ENCODE measurements at regions not wholly inside any gene's neighbourhood (a gene's known extent, or its start where the extent isn't known, plus 50 kb on each side); places are given as distances from the start of the nearest gene placed in this dataset.

- DNase-seq (ENCODE audit: low read depth in 2 of 2), result no peak
Observed at GRCh38 chr17:17417718-17418181, 59.0 kb upstream of the MED9 start.

- no peak for DNase-seq (ENCODE audit: low read depth in 2 of 2)
Observed at GRCh38 chr17:17419166-17419565, 57.6 kb upstream of the MED9 start.

DNA sequence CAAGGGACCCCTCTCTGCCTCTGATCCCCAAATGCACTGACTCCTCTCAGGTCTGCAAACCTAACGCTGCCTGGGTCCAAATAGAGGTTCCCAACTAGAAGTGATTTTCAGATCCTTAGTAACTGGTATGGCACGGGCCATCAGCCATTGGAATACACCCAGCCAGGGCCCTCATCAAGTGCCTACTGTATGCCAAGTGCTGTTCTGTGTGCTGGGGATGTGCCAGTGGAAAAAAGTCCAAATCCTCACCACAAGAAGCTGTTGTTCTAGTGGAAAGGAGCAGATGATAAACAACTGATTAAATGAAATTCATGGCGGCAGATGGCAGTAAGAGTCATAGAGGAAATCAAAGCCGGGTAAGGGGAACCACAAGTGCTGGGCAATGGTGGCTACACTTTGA lies 57.2 kb upstream of the MED9 start:
- DNase-seq (ENCODE audit: low read depth in 2 of 2), result no peak

- no peak for DNase-seq (ENCODE audit: low read depth in 2 of 2)
Observed at GRCh38 chr17:17420082-17420481, 56.7 kb upstream of the MED9 start.

GRCh38 chr17:17420561-17421269 lies 56.1 kb upstream of the MED9 start:
- no peak for DNase-seq (ENCODE audit: low read depth in 2 of 2)

GRCh38 chr17:17421346-17422216 lies 55.2 kb upstream of the MED9 start:
- DNase-seq (ENCODE audit: low read depth in 2 of 2), result no peak

- no peak for DNase-seq (ENCODE audit: low read depth in 2 of 2)
Observed at GRCh38 chr17:17422217-17422610, 54.6 kb upstream of the MED9 start.

DNA sequence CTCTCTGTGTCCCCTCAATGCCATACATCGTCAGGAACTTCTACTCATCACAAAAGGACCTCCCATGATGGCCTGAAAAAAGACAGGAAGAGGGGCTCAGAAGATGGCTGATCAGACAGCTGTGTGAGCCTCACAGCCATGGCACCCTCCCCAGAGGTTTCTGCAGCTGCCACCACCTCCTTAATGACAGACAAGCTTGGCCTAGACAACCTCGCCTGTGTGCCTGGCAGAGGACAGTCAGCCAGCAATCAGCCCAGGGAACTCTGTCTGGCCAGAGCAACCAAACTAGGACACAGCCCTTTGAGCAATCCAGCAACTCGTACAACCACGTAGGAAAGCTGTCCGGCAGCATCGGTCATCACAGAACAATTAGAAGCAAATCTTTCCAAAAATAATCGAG lies 54.2 kb upstream of the MED9 start:
- DNase-seq (ENCODE audit: low read depth in 2 of 2), result no peak

DNA sequence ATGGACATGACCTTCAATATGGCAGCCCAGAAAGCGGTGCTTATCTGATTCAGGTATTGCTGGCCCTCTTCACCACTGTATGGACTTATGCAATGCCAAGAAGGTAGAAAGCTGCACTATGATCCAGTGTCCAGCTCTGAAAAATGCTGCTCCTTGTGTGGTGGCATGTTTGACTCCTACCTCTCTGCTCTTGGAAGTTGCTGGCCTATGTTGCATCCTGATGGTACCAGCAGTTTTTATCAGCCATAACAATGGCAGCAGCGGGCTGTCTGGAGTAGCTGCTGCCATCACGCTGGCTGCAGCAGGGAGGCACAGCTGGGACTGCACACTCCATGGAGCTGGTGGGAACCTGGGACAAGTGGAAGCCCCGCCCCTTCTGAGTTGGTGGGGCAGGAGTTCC lies 53.1 kb upstream of the MED9 start:
- no peak for DNase-seq (ENCODE audit: low read depth in 2 of 2)

GRCh38 chr17:17424552-17424951 lies 52.2 kb upstream of the MED9 start:
- no peak for DNase-seq (ENCODE audit: low read depth in 2 of 2)

GRCh38 chr17:17425005-17425404 lies 51.8 kb upstream of the MED9 start:
- DNase-seq (ENCODE audit: low read depth in 2 of 2), result no peak

DNA sequence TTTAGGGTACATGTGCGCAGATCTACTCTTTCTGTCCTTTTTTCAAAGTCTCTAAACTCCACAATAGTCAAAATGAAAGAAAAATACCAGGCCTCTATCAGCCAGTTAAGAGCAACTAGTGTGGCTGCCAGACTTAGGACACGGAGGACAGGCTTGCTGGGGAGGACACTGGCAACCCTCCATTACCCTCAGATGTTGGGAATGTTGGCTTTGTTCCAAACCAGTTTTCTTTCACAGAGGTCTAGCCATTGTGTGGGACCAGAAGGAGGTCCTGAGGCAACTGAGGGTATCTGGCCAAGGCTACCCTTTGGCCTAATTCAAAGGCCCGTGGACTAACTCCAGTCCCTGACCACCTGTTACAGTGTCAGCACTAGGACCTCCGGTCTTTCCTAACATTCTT lies 51.2 kb upstream of the MED9 start:
- DNase-seq (ENCODE audit: low read depth in 2 of 2), result no peak

GRCh38 chr17:17426184-17426583 lies 50.6 kb upstream of the MED9 start:
- no peak for DNase-seq (ENCODE audit: low read depth in 2 of 2)
